H1 (cell line): ENCODE measurements at regions not wholly inside any gene's neighbourhood (a gene's known extent, or its start where the extent isn't known, plus 50 kb on each side); places are given as distances from the start of the nearest gene placed in this dataset.

Experiments
- RXRA ChIP-seq: IDR thresholded peaks from 2 replicates; pipeline ENCODE4 v1.6.1; 2011; ENCODE audit warnings: low read depth, mild to moderate bottlenecking, low read length, moderate library complexity; ENCODE audit not compliant: insufficient read depth
- SP1 ChIP-seq: IDR thresholded peaks from 2 replicates; pipeline ENCODE4 v1.6.1; 2011; ENCODE audit warnings: low read depth, low read length
- TF ChIP-seq, protein P1 (sequence below): IDR thresholded peaks from 2 replicates; pipeline ENCODE4 v1.6.1; 2011; ENCODE audit warnings: low read depth, mild to moderate bottlenecking, low read length; ENCODE audit not compliant: insufficient read depth

- TF ChIP-seq, protein P1, sequence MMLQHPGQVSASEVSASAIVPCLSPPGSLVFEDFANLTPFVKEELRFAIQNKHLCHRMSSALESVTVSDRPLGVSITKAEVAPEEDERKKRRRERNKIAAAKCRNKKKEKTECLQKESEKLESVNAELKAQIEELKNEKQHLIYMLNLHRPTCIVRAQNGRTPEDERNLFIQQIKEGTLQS, result no peak
- TF ChIP-seq RXRA, result no peak
- TF ChIP-seq SP1, result no peak
- TF ChIP-seq, all 59 proteins: peak for 0
Observed at GRCh38 chr5:53241572-53241971, 132.0 kb upstream of the MOCS2 start (continued).
